ENCODE measurements at regions not wholly inside any gene's neighbourhood (a gene's known extent, or its start where the extent isn't known, plus 50 kb on each side); places are given as distances from the start of the nearest gene placed in this dataset.
A peak's percentile ranks its signal among the peaks of the same experiment; 100 is the strongest.

- TF ChIP-seq, protein P1, sequence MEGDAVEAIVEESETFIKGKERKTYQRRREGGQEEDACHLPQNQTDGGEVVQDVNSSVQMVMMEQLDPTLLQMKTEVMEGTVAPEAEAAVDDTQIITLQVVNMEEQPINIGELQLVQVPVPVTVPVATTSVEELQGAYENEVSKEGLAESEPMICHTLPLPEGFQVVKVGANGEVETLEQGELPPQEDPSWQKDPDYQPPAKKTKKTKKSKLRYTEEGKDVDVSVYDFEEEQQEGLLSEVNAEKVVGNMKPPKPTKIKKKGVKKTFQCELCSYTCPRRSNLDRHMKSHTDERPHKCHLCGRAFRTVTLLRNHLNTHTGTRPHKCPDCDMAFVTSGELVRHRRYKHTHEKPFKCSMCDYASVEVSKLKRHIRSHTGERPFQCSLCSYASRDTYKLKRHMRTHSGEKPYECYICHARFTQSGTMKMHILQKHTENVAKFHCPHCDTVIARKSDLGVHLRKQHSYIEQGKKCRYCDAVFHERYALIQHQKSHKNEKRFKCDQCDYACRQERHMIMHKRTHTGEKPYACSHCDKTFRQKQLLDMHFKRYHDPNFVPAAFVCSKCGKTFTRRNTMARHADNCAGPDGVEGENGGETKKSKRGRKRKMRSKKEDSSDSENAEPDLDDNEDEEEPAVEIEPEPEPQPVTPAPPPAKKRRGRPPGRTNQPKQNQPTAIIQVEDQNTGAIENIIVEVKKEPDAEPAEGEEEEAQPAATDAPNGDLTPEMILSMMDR (IDR thresholded peaks at IDR 0.05; ENCODE audit: insufficient read depth, low read depth, low read length, missing control alignments), result no peak
- H3K4me3 ChIP-seq (ENCODE audit: low read length), result no peak overlapping the region
- peak; percentile 19 for DNase-seq (ENCODE audit: low read depth)
These were observed 164.8 kb downstream of the AASDH start for GRCh38 chr4:56222514-56222913.

DNA sequence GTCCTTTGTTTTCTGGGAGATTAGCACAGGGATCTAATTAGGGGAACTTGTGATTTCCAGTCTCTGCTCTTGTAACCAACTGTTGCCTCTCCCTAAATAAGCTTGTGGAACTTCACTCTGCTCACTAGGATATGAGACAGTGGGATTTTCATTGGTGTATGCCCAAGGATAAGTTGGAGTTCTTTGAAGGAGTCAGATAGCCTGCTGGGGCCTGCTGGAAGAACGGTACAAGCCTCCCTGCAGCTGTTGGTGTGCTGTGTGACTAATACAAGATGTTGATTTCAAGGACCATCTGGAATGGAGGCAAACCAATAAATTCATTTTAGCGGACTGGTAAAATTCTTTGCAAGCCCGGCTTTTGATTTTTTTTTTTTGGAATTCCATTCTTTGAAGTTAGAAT is 167.0 kb downstream of the AASDH start:
- H3K4me3 ChIP-seq (ENCODE audit: low read length), result no peak overlapping the region
- TF ChIP-seq, protein P1 (IDR thresholded peaks at IDR 0.05; ENCODE audit: insufficient read depth, low read depth, low read length, missing control alignments), result no peak
- DNase-seq (ENCODE audit: low read depth), result peak; percentile 5

GRCh38 chr4:56219447-56219846 is 167.8 kb downstream of the AASDH start:
- DNase-seq (ENCODE audit: low read depth), result no peak
- no peak overlapping the region for H3K4me3 ChIP-seq (ENCODE audit: low read length)
- TF ChIP-seq, protein P1 (IDR thresholded peaks at IDR 0.05; ENCODE audit: insufficient read depth, low read depth, low read length, missing control alignments), result no peak

DNA sequence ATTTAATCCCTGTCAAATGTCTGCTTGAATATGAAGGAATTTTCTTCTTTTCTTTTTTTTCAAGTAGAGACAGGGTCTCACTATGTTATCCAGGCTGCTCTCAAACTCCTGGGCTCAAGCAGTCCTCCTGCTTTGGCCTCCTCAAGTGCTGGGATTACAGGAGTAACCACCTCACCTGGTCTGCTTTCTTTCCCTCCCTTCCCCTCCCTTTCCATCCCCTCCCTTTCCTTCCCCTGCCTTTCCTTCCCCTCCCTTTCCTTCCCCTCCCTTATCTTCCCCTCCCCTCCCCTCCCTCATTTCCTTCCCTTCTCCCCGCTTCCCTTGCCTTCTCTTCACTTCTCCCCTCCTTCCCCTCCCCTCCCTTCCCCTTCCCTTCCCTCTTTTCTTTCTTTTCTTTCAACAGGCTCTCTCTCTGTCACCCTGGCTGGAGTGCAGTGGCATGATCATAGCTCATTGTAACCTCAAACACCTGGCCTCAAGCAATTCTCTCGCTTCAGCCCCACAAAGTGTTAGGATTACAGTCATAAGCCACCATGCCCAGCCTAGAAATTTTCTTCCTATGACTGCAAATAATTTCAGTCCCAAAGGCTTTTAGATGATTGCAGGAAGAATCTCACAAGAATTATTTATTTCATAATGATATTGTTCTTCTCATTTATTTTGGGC is 168.9 kb downstream of the AASDH start:
- DNase-seq (ENCODE audit: low read depth), result no peak
- TF ChIP-seq, protein P1 (IDR thresholded peaks at IDR 0.05; ENCODE audit: insufficient read depth, low read depth, low read length, missing control alignments), result no peak

DNA sequence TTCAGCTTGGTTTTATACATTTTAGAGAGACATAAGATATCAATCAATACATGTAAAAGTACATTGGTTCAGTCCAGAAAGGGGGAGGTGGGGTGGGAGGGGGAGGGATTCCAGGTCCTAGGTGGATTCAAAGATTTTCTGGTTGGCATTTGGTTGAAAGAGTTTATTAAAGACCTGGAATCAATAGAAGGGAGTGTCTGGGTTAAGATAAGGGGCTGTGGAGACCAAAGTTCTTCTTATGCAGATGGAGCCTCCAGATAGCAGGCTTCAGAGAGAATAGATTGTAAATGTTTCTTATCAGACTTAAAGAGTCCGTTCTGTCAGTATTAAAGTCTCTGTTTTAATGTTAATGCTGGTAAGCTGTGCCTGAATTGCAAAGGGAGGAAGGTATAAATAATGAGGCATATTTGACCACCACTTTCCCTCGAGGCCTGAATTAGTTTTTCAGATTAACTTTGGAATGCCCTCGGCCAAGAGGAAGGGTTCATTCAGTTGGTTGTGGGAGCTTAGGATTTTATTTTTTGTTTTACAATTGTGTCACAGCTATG is 169.9 kb downstream of the AASDH start:
- TF ChIP-seq, protein P1 (IDR thresholded peaks at IDR 0.05; ENCODE audit: insufficient read depth, low read depth, low read length, missing control alignments), result no peak
- DNase-seq (ENCODE audit: low read depth), result no peak
- no peak overlapping the region for H3K4me3 ChIP-seq (ENCODE audit: low read length)

More for the DNA sequence above, 168.9 kb downstream of the AASDH start:
- H3K4me3 ChIP-seq (ENCODE audit: low read length), result no peak overlapping the region

DNA sequence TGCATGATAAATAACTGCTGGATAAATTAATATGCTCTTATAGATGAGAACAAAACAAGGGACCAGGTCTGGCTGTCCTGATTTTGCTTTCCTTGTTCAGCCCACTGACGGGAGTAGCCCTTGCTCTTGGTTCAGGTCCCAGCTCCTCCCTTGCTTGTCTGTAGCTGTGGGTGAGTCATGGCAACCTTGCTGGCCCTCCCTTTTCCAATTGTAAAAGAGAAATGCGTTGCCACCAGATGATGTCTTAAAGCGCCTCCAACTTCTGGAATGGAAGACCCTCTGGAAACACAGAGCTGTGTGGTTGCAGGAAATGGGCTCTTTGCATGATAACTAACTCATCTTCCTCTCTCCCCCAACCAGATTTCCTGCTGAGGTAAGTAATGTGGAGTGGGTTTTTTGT is 171.4 kb downstream of the AASDH start:
- DNase-seq (ENCODE audit: low read depth), result peak; percentile 40
- H3K4me3 ChIP-seq (ENCODE audit: low read length), result no peak overlapping the region
- TF ChIP-seq, protein P1 (IDR thresholded peaks at IDR 0.05; ENCODE audit: insufficient read depth, low read depth, low read length, missing control alignments), result no peak

Data from epithelial cell of esophagus (primary cell).